Activated CD4-positive, alpha-beta T cell treated with anti-CD3 and anti-CD28 coated beads, Interleukin-2, amount 50 U/mL, for 24 hours (primary cell): ENCODE measurements at regions not wholly inside any gene's neighbourhood (a gene's known extent, or its start where the extent isn't known, plus 50 kb on each side); places are given as distances from the start of the nearest gene placed in this dataset.

Experiments used
- DNase-seq, 2 donors: peaks; one replicate each; pipeline ENCODE4 v3.0.0-alpha.2; 2020; ENCODE audit warnings: low read depth in 1 of 2, low spot score in 1 of 2

DNA sequence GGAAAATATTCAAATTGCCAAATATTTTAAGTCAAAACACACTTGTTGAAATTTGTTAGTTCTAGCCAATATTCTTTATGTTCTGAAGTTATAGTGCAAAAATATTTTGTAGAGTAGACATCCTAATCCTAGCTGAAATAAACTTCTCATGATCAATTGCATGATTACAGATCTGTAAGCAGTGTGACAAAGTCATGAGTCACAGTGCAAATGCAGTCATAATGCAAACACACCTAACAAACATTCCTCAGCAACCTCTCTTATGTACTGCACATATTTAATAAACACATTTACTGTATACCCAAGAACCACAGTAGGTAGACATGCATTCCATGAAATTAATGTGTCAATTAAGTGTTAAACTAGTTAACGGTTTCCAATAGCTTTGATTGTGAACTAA, 1857.4 kb downstream of the NCAM2 start:
- no peak for DNase-seq

DNA sequence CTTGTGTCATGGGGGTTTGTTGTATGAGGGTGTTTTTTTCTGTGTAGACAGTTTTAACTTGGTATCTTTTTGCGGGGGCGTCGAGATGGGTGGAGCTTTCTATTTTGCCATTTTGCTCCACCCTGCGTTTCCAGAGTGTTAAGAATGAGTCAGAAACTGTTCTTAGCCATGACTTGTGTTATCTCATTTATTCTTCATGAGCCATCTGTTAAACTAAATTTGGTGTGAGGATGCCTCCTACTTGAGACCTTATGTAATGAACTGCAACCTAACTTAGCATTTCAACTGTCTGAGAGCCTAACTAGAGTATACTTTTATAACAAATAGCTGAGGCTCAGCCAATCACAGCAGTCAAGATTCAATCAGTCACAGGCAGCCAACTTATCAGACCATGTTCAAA, 1873.5 kb downstream of the NCAM2 start:
- no peak for DNase-seq

DNA sequence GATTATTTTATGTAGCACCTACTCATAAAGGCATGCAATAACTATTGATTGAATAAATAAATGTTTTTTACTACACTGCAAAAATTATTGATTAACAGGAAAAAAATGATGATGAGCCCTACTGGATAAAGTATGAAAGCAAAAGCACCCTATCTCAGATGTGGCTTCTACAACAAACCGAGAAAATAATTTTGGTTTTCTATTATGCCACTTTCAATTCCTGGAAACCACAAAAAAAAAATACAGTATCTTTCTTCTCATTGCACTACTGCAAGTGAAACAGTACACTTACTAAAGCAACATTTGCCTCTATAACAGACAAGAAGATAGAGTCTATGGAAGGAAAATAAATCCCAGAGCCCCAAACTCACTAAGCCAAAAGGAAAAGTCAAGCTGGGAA, 1882.4 kb downstream of the NCAM2 start:
- DNase-seq: no peak

DNA sequence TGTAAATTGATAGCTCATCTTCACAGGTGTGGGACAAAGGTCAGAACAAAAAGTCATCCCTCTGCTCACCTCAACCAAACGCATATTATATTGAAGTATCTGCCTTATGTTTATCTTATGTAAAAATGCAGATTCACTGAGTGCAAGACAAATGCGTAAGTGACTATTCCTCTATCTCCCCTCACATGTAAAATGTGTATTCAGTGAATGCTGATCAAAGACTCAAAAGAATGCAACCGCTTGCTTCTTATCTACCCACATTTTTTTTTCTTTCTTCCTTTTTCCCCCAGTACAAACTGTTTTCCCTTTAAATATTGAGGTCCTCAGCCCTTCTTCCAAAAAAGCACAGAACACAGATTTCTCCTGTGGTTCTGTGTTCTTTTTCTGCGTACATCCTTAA, 1882.9 kb downstream of the NCAM2 start:
- no peak for DNase-seq

GRCh38 chr21:22885079-22885478, 1886.9 kb downstream of the NCAM2 start:
- no peak for DNase-seq

GRCh38 chr21:22885614-22886013, 1887.4 kb downstream of the NCAM2 start:
- DNase-seq: no peak

- DNase-seq: no peak
Measured at GRCh38 chr21:22889445-22889844, 1891.2 kb downstream of the NCAM2 start.

- no peak for DNase-seq
Measured at GRCh38 chr21:22890656-22891055, 1892.4 kb downstream of the NCAM2 start.

GRCh38 chr21:22892028-22892427, 1893.8 kb downstream of the NCAM2 start:
- no peak for DNase-seq

DNA sequence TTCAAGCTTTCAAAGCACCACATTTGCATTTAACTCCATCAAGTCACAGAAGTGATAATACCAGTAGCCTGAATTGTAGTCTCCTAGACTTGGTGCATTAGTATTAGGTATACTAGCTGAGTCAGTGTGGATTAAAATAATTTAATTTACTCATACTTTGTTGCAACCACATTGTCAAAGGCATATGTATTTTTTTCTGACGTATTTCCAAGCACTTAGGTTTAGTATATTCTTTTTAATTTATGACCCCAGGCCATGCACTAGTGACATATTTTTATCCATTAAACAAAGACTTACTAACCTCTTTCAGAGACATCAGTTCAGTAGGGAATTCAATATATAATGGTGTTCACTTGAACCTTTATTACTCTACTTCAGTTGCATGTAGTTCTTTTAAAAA, 1894.5 kb downstream of the NCAM2 start:
- DNase-seq: no peak

DNA sequence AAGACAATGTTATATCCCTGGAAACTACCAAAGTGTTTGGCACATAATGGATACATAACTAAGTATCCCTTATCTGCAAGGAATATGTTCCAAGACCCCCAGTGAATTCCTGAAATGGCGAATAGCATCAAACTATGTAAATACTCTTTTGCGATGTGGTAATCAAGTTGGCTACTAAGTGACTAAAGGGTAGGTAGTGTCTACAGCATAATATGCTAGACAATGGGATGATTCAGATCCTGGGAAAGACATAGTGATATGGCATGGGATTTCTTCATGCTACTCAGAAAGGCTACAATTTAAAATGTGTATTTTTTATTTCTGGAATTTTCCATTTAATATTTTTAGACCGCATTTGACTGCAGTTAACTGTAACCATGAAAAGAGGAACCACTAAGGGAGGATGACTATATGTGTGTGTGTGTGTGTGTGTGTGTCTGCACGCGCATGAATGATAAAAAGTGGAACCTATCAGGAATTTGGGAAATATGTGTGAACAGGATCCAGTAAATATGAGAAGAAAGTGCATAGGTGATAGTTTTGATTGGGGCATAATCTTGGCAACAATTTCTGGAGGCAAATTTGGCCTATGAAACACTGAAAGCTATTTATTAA, 1899.9 kb downstream of the NCAM2 start:
- DNase-seq: no peak

DNA sequence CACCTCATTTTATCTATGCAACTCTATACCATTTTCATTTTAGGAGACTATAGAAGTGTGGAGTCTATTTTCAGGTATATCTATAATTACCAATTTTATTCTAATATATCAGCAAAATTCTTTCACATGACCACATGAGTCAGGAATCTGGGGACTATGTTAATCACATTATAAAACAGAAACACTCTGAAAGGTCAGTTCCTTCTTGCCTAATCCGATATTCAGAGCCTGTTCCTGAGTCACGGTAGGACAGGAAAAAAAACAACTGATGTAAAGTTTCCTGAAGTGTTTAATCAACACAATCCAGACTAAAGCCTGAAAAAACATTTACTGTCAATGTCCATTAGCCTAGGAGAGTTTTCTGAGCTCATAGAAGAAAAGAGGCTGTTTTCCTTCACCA, 1902.3 kb downstream of the NCAM2 start:
- no peak for DNase-seq

- DNase-seq: no peak
Measured at GRCh38 chr21:22903851-22904250, 1905.6 kb downstream of the NCAM2 start.

DNA sequence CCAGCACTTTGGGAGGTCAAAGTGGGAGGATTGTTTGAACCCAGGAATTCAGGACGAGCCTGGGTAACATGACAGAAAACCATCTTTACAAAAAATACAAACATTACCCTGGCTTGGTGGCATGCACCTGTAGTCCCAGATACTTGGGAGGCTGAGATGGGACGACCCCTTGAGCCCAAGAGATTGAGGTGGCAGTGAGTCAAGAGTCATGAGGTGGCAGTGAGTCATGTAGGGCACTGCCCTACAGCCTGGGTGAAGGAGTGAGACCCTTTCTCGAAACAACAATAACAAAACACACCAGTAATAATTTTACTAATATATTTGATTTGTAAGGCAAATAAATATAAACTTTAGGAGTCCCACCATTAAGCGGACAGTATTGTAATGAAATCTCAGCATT, 1906.2 kb downstream of the NCAM2 start:
- no peak for DNase-seq

DNA sequence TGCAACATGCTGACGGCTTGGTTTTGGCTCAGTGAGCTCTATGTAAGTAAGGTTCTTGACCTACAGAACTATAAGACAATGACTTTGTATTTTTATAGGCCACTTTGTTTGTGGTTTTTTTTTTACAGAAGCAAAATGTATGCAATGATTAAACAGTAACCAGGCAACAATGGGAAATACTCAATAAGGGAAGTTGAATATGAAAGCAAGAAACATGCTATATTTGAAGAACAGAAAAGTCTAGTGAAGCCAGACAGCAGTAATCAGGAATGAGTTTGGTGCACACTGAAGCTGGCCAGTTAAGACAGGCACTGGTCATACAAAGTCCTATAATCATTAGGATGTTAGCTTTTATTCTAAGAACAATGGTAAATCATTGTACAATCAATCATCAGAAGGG, 1926.8 kb downstream of the NCAM2 start:
- DNase-seq: no peak

DNA sequence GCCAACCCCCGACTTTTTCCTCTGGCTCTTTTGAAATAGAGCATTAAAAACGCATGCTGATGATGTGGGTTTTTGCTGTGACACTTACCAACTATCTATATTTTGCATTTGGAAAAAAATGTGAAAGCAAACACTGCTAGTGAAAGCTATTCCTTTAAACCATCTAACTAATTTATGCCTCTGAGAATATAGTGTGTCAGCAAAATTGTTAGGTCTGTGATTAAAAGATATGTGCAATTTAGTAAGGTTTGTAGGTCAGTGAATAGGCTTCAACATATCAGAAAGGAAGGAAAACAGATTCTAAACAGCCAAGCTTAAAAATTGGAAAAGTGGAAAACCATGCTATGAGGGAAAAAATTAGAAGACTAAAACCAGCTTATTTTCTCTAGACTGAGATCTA, 1929.3 kb downstream of the NCAM2 start:
- no peak for DNase-seq

GRCh38 chr21:22941779-22942490, 1943.7 kb downstream of the NCAM2 start:
- no peak for DNase-seq

DNA sequence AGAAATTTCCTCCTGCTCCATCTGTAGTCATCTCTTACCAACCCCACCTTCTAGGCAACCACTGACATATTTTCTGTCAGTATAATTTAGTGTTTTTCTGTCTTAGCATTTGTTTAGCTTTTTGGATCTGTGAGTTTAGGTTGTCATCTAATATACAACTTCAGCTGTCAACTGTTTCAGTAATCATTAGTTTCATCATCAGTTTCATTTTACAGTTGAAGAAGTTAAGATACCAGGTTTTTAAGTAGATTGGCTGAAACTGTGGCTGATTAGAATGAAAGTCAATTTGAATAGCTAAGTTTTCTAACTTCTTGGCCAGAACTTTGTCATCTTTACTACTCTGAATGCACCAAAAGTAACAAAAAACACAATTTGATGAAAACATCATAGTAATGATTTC, 1957.3 kb downstream of the NCAM2 start:
- no peak for DNase-seq

GRCh38 chr21:22961258-22961657, 1963.0 kb downstream of the NCAM2 start:
- DNase-seq: no peak

GRCh38 chr21:22965455-22966135, 1967.4 kb downstream of the NCAM2 start:
- DNase-seq: no peak

GRCh38 chr21:22981819-22982218, 1983.6 kb downstream of the NCAM2 start:
- no peak for DNase-seq

DNA sequence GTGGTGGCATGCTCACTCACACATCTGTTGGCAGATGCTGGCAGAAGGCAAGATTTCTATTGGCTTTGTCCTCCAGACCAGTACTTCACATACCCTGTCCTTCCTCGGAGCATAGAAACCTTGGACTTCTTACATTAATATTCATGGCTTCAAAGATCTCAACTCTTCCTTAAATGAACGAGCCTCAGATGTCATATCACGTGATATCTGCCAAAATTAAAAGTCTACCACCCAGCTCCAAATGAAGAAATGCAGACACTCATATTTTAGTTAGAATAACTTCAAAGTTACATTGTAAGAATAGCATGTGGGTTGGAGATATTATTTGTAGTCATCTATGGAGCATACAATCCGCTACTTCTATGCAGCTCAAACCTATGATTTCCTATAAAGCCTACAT, 1994.9 kb downstream of the NCAM2 start:
- no peak for DNase-seq
